Neural cell (in vitro differentiated cells): ENCODE measurements at regions not wholly inside any gene's neighbourhood (a gene's known extent, or its start where the extent isn't known, plus 50 kb on each side); places are given as distances from the start of the nearest gene placed in this dataset.

Experiments used
- CTCF ChIP-seq: fragments of 450-650 bp; IDR thresholded peaks from 2 replicates; pipeline ENCODE4 v1.5.1; 2014; ENCODE audit warnings: antibody characterized with exemption, mild to moderate bottlenecking, moderate library complexity; ENCODE audit not compliant: poor library complexity, severe bottlenecking
- EP300 ChIP-seq: fragments of 450-650 bp; conservative IDR thresholded peaks from 2 replicates; pipeline ENCODE4 v1.6.1; 2014; ENCODE audit warnings: antibody characterized with exemption, mild to moderate bottlenecking, moderate library complexity; ENCODE audit not compliant: poor library complexity, severe bottlenecking
- EZH2 ChIP-seq: fragments of 200-600, 300-800 bp; shearing (Covaris generic), sonication (generic); IDR thresholded peaks from 2 replicates; pipeline ENCODE4 v1.6.1; 2014; ENCODE audit warnings: antibody characterized with exemption, low read length, borderline replicate concordance, mild to moderate bottlenecking; ENCODE audit not compliant: insufficient read depth, poor library complexity, severe bottlenecking
- POLR2AphosphoS5 ChIP-seq: IDR thresholded peaks from 2 replicates; pipeline ENCODE4 v1.6.1; 2012
- RAD21 ChIP-seq: fragments of 450-650 bp; conservative IDR thresholded peaks from 2 replicates; pipeline ENCODE4 v1.6.1; 2014; ENCODE audit warnings: antibody characterized with exemption, mild to moderate bottlenecking, moderate library complexity
- REST ChIP-seq: IDR thresholded peaks from 2 replicates; pipeline ENCODE4 v1.6.1; 2012; ENCODE audit warnings: borderline replicate concordance
- SMC3 ChIP-seq: fragments of 450-650 bp; conservative IDR thresholded peaks from 2 replicates; pipeline ENCODE4 v1.6.1; 2014; ENCODE audit warnings: antibody characterized with exemption, mild to moderate bottlenecking, moderate library complexity; ENCODE audit not compliant: poor library complexity
- TAF1 ChIP-seq: IDR thresholded peaks from 2 replicates; pipeline ENCODE4 v1.6.1; 2012; ENCODE audit warnings: low read depth

GRCh38 chr10:4169448-4169847 is 384.4 kb upstream of the KLF6 start:
- no peak for TF ChIP-seq CTCF
- TF ChIP-seq EZH2, result no peak
- no peak for TF ChIP-seq REST
- no peak for TF ChIP-seq TAF1
- no peak for TF ChIP-seq RAD21
- no peak for TF ChIP-seq POLR2AphosphoS5
- TF ChIP-seq SMC3, result no peak
- TF ChIP-seq EP300, result no peak
